ENCODE measurements at regions not wholly inside any gene's neighbourhood (a gene's known extent, or its start where the extent isn't known, plus 50 kb on each side); places are given as distances from the start of the nearest gene placed in this dataset.

DNA sequence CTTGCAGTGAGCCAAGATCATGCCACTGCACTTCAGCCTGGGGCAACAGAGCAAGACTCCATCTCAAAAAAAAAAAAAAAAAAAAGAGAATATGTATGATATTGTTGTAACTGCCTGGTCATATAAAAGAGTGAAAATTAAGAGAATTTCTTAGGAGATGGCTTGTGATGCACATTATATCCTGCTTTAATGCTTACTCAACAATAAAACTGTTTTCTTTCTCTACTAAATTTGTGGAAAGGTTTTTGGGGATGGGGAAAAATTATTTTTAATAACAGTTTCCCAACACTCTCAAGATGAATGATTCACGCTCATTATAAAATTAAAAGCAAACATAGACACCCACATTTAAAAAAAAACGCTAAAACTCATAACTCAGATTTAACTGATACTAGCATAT lies 1163.0 kb downstream of the SI start:
- Histone ChIP-seq H3K36me3 (ENCODE audit: insufficient read depth in 1 of 2, low read depth in 1 of 2) (no peaks in the 10 kb centered on the region), H3K4me1 (no peaks in the 10 kb centered on the region), H3K9me3 (no peaks in the 10 kb centered on the region), H3K27ac (no peak overlapping the region), H3K4me3 (no peak overlapping the region), H3K27me3 (ENCODE audit: insufficient read depth in 3 of 3, low read length in 2 of 3) (no peaks in the 10 kb centered on the region)
- intact Hi-C loops (cut with DNase I), result no loop called here
- TF ChIP-seq, protein P1, sequence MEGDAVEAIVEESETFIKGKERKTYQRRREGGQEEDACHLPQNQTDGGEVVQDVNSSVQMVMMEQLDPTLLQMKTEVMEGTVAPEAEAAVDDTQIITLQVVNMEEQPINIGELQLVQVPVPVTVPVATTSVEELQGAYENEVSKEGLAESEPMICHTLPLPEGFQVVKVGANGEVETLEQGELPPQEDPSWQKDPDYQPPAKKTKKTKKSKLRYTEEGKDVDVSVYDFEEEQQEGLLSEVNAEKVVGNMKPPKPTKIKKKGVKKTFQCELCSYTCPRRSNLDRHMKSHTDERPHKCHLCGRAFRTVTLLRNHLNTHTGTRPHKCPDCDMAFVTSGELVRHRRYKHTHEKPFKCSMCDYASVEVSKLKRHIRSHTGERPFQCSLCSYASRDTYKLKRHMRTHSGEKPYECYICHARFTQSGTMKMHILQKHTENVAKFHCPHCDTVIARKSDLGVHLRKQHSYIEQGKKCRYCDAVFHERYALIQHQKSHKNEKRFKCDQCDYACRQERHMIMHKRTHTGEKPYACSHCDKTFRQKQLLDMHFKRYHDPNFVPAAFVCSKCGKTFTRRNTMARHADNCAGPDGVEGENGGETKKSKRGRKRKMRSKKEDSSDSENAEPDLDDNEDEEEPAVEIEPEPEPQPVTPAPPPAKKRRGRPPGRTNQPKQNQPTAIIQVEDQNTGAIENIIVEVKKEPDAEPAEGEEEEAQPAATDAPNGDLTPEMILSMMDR (IDR thresholded peaks at IDR 0.05), result no peak
- 89 to 95% (median 93%) methylated on average over 2 of the region's 2 CpGs for WGBS, 3 donors
- ATAC-seq (no peak), DNase-seq (no peak)

DNA sequence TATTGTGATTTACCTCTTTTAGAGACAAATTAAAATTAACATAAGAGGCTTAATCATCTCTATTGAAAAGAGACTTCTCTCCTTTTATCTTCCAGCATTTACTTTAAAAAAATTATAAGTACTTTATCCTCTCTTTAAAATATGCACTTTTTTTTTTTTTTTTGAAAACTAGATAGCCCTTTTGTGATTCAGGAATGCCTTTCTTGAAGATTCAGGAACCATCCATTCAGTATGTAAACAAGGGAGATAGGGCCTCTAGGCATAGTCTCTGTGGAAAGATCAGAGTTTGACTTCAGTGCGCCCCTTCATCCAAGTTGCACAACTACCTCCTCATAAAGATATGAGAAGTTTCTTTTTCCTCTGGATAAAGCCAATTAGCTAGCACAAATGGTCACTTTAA lies 1163.7 kb downstream of the SI start:
- H3K4me3 ChIP-seq, result no peak overlapping the region
- TF ChIP-seq, protein P1 (IDR thresholded peaks at IDR 0.05), result no peak
- no peak for DNase-seq
- ATAC-seq, result no peak
- H3K36me3 ChIP-seq (ENCODE audit: insufficient read depth in 1 of 2, low read depth in 1 of 2), result no peaks in the 10 kb centered on the region
- no peaks in the 10 kb centered on the region for H3K9me3 ChIP-seq
- no peak overlapping the region for H3K27ac ChIP-seq
- H3K4me1 ChIP-seq, result no peaks in the 10 kb centered on the region
- H3K27me3 ChIP-seq (ENCODE audit: insufficient read depth in 3 of 3, low read length in 2 of 3), result no peaks in the 10 kb centered on the region
- WGBS, 3 donors, result 96 to 100% (median 97%) methylated on average over 1 of the region's 1 CpG
- intact Hi-C loops (cut with DNase I), result no loop called here

DNA sequence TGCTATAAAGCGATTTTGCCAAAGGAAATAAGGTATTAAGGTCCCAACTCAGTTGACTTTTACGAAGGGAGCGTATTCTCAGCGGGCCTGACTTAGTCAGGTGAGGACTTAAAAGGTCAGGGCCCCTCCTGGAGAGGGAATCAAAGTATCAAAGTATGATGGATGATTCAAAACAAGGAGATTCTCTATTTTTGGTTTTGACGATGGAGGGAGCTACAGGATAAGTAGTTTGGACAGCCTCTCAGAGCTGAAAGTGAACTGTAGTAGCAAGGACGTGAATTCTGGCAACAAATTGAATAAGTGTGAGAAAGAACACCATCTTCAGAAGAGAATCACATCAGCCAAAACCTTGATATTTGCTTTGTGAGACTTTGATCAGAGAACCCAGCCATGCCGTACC lies 1186.5 kb downstream of the SI start:
- no peaks in the 10 kb centered on the region for H3K36me3 ChIP-seq (ENCODE audit: insufficient read depth in 1 of 2, low read depth in 1 of 2)
- TF ChIP-seq, protein P1 (IDR thresholded peaks at IDR 0.05), result no peak
- no peak overlapping the region for H3K4me3 ChIP-seq
- DNase-seq, result no peak
- H3K9me3 ChIP-seq, result no peaks in the 10 kb centered on the region
- no peak overlapping the region for H3K27ac ChIP-seq
- 77 to 83% (median 83%) methylated on average over 7 of the region's 7 CpGs for WGBS, 3 donors
- H3K4me1 ChIP-seq, result no peaks in the 10 kb centered on the region
- intact Hi-C loops (cut with DNase I), result no loop called here
- no peaks in the 10 kb centered on the region for H3K27me3 ChIP-seq (ENCODE audit: insufficient read depth in 3 of 3, low read length in 2 of 3)
- no peak for ATAC-seq

DNA sequence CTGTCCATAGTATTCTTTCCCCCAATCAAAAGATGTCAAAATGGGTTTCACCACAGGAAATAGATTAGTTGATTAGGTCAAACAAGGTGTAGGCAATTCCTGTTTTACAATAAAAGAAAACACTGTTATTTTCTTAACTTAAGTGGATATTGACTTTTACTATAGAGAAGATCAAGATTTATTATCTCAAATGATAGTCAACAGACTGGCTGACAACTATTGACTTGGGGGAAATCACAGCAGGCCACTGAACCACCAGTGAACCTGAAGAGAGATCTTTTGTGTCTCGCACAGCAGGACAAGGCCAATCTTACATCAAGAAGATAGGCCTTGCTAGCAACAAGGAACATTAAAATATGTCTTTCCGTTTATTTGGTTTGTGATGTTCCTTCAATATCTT lies 1187.6 kb downstream of the SI start:
- 45 to 70% (median 60%) methylated on average over 2 of the region's 2 CpGs for WGBS, 3 donors

DNA sequence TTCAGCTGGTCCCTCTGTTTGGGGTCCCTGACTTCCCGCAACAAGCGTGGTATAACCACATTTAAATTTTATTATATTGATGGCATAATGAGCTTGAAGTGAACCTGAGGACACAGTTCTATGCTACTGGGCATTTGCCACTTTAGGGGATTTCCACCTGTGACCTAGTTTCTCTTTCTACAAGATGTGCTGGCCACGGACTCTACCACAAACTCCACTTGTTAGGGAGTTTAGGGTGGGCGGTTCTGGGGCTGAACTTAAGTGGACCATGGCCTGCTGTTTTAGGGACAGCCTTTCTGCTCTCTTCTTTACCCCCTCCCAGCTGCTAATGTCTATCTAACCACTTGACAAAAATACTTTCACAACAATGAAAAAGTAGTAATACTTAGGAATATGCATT lies 1199.1 kb downstream of the SI start:
- Histone ChIP-seq H3K4me3 (no peak overlapping the region), H3K4me1 (no peaks in the 10 kb centered on the region), H3K36me3 (ENCODE audit: insufficient read depth in 1 of 2, low read depth in 1 of 2) (no peaks in the 10 kb centered on the region), H3K27me3 (ENCODE audit: insufficient read depth in 3 of 3, low read length in 2 of 3) (no peaks in the 10 kb centered on the region), H3K9me3 (peaks cover 9% of the 10 kb centered on the region), H3K27ac (no peak overlapping the region)
- ATAC-seq, result no peak
- intact Hi-C loops (cut with DNase I), result no loop called here
- 89 to 94% (median 91%) methylated on average over 4 of the region's 4 CpGs for WGBS, 3 donors
- no peak for DNase-seq
- TF ChIP-seq, protein P1 (IDR thresholded peaks at IDR 0.05), result no peak

More for the DNA sequence above, 1187.6 kb downstream of the SI start:
- Histone ChIP-seq H3K9me3 (no peaks in the 10 kb centered on the region), H3K4me1 (no peaks in the 10 kb centered on the region), H3K27ac (no peak overlapping the region), H3K36me3 (ENCODE audit: insufficient read depth in 1 of 2, low read depth in 1 of 2) (no peaks in the 10 kb centered on the region), H3K27me3 (ENCODE audit: insufficient read depth in 3 of 3, low read length in 2 of 3) (no peaks in the 10 kb centered on the region), H3K4me3 (no peak overlapping the region)
- TF ChIP-seq, protein P1 (IDR thresholded peaks at IDR 0.05), result no peak
- no peak for ATAC-seq
- intact Hi-C loops (cut with DNase I), result no loop called here
- no peak for DNase-seq

All from psoas muscle (tissue), 7 donors.